ENCODE measurements at regions not wholly inside any gene's neighbourhood (a gene's known extent, or its start where the extent isn't known, plus 50 kb on each side); places are given as distances from the start of the nearest gene placed in this dataset.
"Not testable (repeated sequence)": the region's sequence is repeated elsewhere in the genome, so short reads cannot be mapped to it uniquely, and the experiment has no call there.

DNA sequence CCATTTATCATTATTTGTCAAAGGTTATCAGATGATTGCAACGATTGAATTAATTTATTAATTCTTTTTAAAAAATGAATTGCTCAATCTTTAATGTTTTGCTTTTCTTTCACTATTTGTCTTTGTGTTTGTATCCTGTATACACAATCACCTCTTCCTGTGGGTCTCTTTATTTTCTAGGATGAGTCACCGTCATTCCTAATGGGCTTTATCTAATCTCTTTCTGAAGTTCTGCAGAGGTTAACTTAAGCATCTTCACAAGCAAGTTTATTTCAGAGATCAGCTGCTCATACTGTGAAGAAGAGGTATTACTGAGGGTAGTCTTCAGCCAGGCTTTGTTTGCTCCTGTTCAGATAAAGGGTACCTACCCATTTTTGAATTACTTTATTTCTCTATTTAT is 323.9 kb downstream of the NNT start:
- no peak for DNase-seq (ENCODE audit: low read depth)

DNA sequence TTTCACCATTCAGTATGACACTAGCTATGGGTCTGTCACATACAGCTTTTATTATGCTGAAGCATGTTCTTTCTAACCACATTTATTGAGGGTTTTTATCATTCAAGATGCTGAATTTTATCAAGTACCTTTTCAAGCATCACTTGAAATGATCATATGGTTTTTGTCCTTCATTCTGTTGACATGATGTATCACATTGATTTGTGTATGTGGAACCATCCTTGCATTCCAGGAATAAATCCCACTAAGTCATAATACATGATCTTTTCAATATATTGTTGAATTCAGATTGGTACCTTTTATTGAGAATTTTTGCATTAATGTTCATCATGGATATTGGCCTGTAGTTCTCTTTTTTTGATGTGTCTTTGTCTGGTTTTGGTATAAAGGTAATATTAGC is 317.4 kb downstream of the NNT start:
- DNase-seq (ENCODE audit: low read depth): no peak

GRCh38 chr5:43917925-43918324 is 314.9 kb downstream of the NNT start:
- no peak for DNase-seq (ENCODE audit: low read depth)

GRCh38 chr5:43903129-43903528 is 300.1 kb downstream of the NNT start:
- no peak for DNase-seq (ENCODE audit: low read depth)

GRCh38 chr5:43900974-43901373 is 298.0 kb downstream of the NNT start:
- DNase-seq (ENCODE audit: low read depth): no peak

GRCh38 chr5:43895876-43896275 is 292.9 kb downstream of the NNT start:
- DNase-seq (ENCODE audit: low read depth): no peak

GRCh38 chr5:43893951-43894684 is 291.1 kb downstream of the NNT start:
- DNase-seq (ENCODE audit: low read depth): no peak

DNA sequence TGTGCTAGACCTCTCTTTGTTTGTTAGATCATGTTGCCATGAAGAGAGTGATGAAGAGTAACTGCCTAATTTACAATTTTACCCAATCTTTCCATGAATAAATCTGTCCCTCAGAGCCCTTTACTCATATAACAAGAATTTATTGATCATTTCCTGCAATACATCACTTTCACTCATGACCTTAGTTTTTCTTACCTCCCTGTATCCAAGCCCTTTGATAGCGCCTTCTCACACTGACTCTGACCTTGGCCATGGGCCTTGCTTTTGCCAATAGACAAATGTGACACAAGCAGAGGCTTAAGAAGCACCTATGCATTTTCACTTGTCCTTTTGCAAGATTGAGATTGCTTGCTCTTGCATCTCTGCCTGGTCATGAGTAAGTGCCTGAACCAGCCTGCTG is 288.1 kb downstream of the NNT start:
- DNase-seq (ENCODE audit: low read depth): no peak

DNA sequence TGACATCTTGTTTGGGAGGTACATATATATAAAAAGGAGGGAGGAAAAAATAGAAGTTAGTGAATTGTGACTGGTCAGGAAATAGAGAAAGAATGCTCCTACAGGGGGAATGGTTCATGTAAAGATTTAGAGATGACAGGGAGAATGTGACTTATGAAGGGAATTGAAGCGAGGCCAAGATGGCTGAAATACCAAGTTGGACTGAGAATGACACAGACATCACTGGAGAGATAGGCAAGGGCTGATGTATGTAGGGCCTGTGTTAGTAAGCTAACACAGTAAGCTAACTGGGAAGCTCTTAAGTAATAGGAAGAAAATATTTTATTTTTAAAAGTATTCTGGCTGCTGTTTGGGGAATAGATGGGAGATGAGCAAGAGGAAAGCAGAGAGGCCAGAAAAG is 286.3 kb downstream of the NNT start:
- no peak for DNase-seq (ENCODE audit: low read depth)

DNA sequence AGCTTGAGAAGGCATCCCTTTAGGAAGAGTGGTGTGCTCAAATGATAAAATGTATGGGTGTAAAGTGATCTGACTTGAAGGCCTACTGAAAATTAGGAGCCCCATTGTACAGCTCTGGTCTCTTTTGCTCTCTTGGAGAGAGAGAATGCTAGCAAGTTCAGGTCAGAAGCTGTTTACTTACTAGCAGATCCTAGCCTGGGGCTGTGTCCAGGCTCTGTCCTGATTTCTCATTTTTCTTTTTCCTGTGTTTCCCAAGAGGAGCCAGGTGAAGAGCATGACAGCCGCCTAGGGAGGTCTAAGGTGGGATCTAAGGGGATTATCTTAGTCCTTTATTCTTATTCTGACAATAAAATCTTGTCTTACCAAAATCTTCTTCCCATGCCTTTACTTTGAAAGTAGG is 272.8 kb downstream of the NNT start:
- DNase-seq (ENCODE audit: low read depth): no peak

GRCh38 chr5:43874772-43875171 is 271.8 kb downstream of the NNT start:
- peak; percentile 9 for DNase-seq (ENCODE audit: low read depth)

GRCh38 chr5:43873791-43874190 is 270.8 kb downstream of the NNT start:
- DNase-seq (ENCODE audit: low read depth): no peak

DNA sequence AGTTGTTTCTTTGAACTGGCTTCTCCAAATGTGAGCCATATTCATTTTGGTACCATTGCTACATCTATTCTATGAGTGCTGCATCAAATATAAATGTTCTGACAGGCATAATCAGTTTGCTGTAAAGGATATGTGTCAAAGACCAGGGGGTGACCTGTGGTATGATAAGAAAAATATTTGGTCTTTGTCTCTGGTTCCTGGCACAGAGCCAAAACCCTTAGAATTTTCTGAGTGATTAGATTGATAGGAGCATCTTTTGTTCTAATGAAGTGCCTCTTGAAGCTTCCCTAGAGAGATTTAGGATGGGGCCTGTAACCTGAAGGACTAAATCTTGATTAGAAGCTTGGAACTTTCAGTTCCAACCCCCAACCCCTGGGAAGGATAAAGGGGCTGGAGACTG is 256.3 kb downstream of the NNT start:
- DNase-seq (ENCODE audit: low read depth): no peak

- DNase-seq (ENCODE audit: low read depth): no peak
Observed at GRCh38 chr5:43855452-43855851, 252.5 kb downstream of the NNT start.

DNA sequence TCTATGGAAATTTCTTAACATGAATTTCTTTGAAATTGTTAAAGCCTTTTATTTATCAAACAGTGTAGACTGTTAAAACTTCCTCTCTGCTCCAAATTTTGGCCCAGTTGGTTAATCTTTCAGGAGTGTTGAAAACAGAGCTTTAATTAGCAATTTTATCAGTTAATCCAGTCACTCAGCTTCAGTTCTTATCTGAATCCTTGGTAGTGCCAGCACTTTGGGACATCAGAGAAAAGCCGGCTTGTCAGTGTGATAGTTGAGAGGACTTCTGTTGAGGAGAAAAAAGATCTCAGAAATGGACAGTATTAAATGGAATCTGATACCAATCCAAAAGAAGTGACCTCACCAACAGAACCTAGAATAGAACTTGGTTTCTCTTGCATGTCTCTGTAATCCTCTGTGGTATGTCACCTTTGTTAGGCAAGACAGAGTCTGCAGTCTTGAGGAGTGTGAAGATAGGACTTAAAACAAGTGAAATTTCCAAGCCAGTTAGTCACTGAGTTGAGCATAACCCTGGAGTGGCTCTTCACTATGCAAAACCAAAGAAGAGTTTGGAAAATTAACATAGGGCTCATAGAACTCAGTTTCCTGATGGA is 251.8 kb downstream of the NNT start:
- DNase-seq (ENCODE audit: low read depth): no peak

DNA sequence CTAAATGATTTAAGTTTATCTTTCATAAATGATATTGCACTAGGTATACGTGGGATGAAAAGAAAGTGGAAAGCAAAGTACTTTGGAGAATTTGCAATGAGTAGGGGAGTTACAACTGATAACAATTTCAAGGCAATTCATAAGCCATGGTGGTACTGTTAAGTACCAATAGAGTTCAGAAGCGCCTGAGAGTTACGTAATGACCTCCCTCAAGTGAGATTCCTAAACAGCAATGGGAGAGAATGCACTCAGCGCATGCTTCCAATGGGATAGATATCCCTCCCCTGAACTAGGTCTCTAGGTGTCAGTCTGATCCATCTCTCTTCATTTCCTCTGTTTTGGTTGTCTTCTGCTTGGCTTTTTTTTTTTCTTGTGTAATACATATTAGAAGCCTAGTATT is 249.3 kb downstream of the NNT start:
- DNase-seq (ENCODE audit: low read depth): no peak

GRCh38 chr5:43851741-43852140 is 248.8 kb downstream of the NNT start:
- DNase-seq (ENCODE audit: low read depth): no peak

GRCh38 chr5:43840424-43841125 is 237.6 kb downstream of the NNT start:
- DNase-seq (ENCODE audit: low read depth): peak; percentile 1

GRCh38 chr5:43839218-43839617 is 236.2 kb downstream of the NNT start:
- peak; percentile 72 for DNase-seq (ENCODE audit: low read depth)

- no peak for DNase-seq (ENCODE audit: low read depth)
Observed at GRCh38 chr5:43837996-43838395, 235.0 kb downstream of the NNT start.

GRCh38 chr5:43837091-43837490 is 234.1 kb downstream of the NNT start:
- no peak for DNase-seq (ENCODE audit: low read depth)

GRCh38 chr5:43833961-43834360 is 231.0 kb downstream of the NNT start:
- no peak for DNase-seq (ENCODE audit: low read depth)

GRCh38 chr5:43824325-43824964 is 221.5 kb downstream of the NNT start:
- not testable (repeated sequence) for DNase-seq (ENCODE audit: low read depth)
